Pulmonary artery endothelial cell (primary cell): ENCODE measurements at regions not wholly inside any gene's neighbourhood (a gene's known extent, or its start where the extent isn't known, plus 50 kb on each side); places are given as distances from the start of the nearest gene placed in this dataset.
"Not testable (repeated sequence)": the region's sequence is repeated elsewhere in the genome, so short reads cannot be mapped to it uniquely, and the experiment has no call there.

Experiments used
- DNase-seq: peaks from one replicate; pipeline ENCODE4 v3.0.0-alpha.2; 2011; ENCODE audit warnings: low read depth, low spot score

DNA sequence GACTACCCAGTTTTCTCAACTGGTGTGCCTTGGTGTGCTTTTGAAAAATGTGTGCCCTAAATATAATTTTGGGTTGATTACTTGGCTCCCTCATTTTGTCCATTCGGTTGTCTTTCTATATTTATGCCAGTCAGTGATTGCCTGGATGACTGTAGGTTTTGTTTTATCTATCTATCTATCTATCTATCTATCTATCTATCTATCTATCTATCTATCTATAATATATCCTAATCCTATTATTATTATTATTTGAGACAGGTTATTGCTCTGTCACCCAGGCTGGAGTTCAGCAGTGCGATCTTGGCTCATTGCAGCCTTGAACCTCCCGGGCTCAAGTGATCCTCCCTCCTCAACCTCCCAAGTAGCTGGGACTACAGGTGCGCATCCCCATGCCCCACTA lies 111.4 kb upstream of the GRK3 start:
- DNase-seq = no peak

- no peak for DNase-seq
These were observed 110.9 kb upstream of the GRK3 start for GRCh38 chr22:25453557-25453956.

DNA sequence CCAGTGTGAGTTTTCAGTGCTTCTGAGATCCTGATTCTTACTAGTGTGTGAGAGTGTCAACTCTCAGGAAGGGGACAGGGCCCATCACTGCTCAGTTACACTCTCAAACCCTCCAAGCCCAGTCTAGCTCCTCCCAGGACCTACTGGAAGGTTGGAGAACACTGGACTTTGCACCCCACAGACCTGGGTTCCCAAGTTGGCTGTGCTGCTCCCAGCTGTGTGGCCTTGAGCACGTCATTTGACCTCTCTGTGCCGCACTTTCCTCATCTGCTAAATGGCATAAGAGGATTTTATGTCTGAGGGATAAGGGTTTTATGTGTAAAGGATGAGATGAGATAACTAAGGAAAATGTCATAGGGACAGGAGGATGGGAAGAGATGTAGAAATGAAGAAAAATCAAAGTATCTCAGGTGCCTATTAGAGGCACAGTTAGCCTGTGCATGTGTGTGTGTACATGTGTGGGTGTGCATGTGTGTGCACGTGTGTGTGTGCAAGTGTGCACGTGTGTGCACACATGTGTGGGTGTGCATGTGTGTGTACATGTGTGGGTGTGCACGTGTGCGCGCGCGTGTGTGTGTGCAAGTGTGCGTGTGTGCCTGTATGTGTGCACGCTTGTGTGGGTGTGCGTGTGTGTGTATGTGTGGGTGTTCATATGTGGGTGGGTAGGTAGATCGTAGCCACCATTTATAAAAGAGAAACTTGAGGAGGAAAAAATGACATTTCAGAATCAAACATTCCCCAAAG lies 108.0 kb upstream of the GRK3 start:
- DNase-seq = not testable (repeated sequence)

GRCh38 chr22:25458631-25459030 lies 105.8 kb upstream of the GRK3 start:
- DNase-seq = not testable (repeated sequence)

DNA sequence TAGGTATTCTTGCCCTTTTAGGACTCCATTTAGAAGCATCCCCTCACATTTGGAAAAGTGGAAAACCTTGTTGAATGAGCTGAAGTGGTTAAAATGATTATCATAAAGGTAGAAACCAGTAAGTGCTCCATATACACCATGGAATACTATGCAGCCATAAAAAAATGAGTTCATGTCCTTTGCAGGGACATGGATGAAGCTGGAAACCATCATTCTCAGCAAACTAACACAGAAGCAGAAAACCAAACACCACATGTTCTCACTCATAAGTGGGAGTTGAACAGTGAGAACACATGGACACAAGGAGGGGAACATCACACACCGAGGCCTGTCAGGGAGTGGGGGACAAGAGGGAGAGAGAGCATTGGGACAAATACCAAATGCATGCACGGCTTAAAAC lies 103.8 kb upstream of the GRK3 start:
- DNase-seq = not testable (repeated sequence)

GRCh38 chr22:25461301-25461700 lies 103.2 kb upstream of the GRK3 start:
- no peak for DNase-seq

GRCh38 chr22:25462474-25463346 lies 101.8 kb upstream of the GRK3 start:
- peak; percentile 26 for DNase-seq

- DNase-seq = not testable (repeated sequence)
These were observed 101.2 kb upstream of the GRK3 start for GRCh38 chr22:25463347-25463628.

DNA sequence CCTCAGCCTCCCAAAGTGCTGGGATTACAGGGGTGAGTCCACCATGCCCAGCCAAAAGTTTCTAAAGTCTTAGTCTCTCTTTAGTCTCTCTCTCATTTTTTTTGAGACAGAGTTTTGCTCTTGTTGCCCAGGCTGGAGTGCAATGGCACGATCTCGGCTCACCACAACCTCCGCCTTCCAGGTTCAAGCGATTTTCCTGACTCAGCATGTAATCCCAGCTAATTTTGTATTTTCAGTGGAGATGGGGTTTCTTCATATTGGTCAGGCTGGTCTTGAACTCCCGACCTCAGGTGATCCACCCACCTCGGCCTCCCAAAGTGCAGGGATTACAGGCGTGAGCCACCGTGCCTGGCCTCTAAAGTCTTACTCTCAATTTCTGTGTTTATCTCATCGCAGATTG lies 100.1 kb upstream of the GRK3 start:
- not testable (repeated sequence) for DNase-seq

GRCh38 chr22:25465949-25466348 lies 98.5 kb upstream of the GRK3 start:
- no peak for DNase-seq

DNA sequence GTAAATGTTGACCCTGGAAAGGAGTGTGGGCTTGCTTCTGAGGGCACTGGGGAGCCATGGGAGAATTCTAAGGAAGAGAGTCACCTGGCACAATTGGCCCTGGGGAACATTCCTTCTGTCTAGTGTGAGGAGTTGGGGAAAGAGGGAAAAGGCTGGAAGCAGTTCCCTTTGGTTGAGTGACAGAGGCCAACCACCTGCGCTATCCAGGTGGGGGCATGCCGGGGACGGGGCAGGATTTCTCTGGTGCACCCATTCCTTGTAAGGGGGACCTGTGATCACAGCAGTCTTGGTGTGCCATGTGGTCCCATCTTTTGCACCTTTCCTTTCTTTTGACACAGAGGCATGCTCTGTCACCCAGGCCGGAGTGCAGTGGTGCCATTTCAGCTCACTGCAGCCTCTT lies 92.1 kb upstream of the GRK3 start:
- no peak for DNase-seq

GRCh38 chr22:25475257-25476022 lies 89.0 kb upstream of the GRK3 start:
- peak; percentile 62 for DNase-seq

DNA sequence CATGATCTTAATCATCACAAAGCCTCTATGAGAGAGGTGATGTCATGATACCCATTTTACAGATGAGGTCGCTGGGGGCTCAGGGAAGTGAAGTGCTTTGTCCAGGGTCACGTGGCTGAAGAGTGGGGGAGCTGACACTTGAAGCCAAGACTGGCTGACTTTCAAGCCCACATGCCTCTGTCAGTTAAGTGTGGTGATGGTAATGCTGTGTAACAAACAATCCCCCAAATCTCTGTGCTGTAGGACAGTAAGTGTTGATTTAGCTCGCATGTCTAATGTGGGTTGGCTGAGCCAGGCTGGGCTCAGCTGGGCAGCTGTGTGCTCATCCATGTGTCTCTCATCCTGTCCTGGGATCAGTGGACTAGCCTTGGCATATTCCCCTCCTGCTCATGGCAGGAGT lies 87.1 kb upstream of the GRK3 start:
- DNase-seq = no peak

DNA sequence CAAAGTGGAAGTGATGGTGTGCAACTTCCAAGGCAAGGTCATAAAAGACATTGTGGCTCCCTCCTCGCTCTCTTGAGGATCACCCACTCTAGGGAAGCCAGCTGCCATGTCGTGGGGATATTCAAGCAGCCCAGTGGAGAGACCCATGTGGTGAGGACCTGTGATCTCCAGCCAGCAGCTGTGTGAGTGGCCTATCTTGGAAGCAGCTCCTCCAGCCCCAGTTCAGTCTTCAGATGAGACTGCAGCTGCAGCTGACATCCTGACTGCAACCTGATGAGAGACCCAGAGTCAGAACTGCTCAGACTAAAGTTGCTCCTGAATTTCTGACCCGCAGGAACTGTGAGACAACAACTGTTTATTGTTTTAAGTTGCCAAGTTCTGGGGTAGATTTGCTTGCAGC lies 86.4 kb upstream of the GRK3 start:
- DNase-seq = no peak

GRCh38 chr22:25478528-25478927 lies 85.9 kb upstream of the GRK3 start:
- no peak for DNase-seq

DNA sequence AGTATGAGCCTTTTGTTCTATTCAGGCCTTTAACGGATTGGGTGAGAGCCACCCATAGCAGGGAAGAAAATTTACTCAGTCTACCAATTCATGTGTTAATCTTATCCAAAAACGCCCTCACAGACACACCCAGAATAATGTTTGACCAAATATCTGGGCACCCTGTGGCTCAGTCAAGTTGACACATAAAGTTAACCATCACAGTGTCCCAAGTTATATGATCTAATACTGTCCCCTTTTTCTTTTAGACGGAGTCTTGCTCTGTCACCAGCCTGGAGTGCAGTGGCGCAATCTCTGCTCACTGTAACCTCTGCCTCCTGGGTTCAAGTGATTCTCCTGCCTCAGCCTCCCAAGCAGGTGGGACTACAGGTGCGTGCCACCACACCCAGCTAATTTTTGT lies 83.6 kb upstream of the GRK3 start:
- DNase-seq = not testable (repeated sequence)

DNA sequence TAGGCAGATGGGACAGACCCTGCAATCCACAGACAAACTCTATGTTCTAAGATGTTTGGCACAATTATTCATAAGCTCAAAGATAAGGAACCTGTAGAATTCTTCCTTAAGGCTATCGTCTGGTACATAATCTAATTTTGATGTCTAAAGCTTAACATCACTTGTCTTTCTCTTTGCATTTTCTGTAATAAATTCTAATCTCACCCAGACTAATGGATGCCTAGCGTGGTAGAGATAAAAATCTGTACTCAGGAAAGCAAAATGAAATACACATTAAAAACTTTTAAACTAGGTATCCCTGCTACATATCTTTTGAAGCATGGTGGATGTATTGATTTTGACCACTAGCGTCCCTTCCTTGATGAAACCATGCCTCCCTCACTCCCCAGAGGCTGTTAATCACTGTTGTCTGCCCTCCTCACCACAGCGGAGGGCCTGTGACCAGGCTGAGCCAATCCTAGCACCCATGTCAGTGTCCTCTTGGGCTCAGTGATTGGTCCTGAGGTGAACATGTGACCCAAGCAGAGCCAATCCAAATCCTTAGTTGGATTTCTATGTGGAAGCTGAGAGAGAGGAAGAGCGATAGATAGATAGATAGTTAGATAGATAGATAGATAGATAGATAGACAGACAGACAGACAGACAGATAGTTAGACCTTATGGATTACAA lies 82.2 kb upstream of the GRK3 start:
- DNase-seq = no peak

DNA sequence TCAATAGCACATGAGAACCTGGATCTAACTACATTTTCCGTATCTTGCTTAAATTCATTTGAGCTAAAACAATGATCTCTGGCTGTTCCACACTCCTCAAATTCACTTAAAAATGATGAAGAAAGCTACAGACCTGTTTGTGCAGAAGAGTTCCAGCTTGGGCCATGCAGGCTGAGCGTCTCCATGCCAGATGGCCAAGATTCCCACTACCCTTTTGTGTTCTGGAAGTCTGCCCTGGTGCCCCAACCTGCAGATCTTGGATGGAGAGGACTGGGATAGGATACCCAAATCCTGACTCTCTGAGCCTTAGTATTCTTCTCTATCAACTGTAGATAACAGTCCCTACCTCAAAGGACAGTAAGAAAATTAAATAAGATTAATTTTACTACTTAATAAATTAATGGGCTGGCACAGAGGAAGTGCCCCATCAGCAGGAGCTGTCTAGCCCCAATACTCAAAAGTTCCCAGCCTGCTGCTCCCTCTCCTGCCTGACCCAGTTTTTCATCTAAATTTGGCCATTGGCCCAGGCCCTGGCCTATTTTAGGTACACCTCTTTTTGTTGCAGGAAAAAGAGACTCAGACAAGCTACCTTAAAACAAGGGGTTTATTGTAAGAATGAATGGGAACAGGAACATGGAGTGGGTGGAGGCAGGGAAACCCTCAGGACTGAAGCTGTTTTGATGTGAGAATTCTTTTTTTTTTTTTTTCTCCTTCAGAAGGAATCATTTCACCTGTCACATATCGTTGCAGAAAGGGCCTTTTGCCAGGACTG lies 81.4 kb upstream of the GRK3 start:
- no peak for DNase-seq

GRCh38 chr22:25483931-25484330 lies 80.5 kb upstream of the GRK3 start:
- no peak for DNase-seq

- DNase-seq = no peak
These were observed 79.8 kb upstream of the GRK3 start for GRCh38 chr22:25484521-25485315.
